GM12878 (cell line): ENCODE measurements at regions not wholly inside any gene's neighbourhood (a gene's known extent, or its start where the extent isn't known, plus 50 kb on each side); places are given as distances from the start of the nearest gene placed in this dataset.
A peak's percentile ranks its signal among the peaks of the same experiment; 100 is the strongest.

Source experiments
- BMI1 ChIP-seq: fragments of 450-650 bp; IDR thresholded peaks from 2 replicates; pipeline ENCODE4 v1.6.1; 2016; ENCODE audit warnings: mild to moderate bottlenecking, moderate library complexity, borderline replicate concordance
- CBFB ChIP-seq: IDR thresholded peaks from 2 replicates; pipeline ENCODE4 v1.6.1; 2016; ENCODE audit warnings: antibody characterized with exemption, low read depth
- CBX3 ChIP-seq: fragments of 200-600 bp; sonication (generic); IDR thresholded peaks from 2 replicates; pipeline ENCODE4 v1.6.1; 2016; ENCODE audit warnings: low read depth, borderline replicate concordance
- CHD2 ChIP-seq: IDR thresholded peaks from 2 replicates; pipeline ENCODE4 v1.6.1; 2011; ENCODE audit warnings: low read depth, low read length, improper control_type of control experiment, borderline replicate concordance
- EED ChIP-seq: sonication (generic); IDR thresholded peaks from 2 replicates; pipeline ENCODE4 v1.6.1; 2016; ENCODE audit warnings: antibody characterized with exemption, low read depth
- ETV6 ChIP-seq, 2 experiments: fragments of 450-650 bp in 1 of 2; IDR thresholded peaks in 1 of 2; conservative IDR thresholded peaks in 1 of 2; 2 replicates each; pipeline ENCODE4 v1.6.1; 2014; ENCODE audit warnings: antibody characterized with exemption in 1 of 2, borderline replicate concordance in 1 of 2, low read depth in 1 of 2, mild to moderate bottlenecking in 1 of 2, moderate library complexity in 1 of 2
- FOXK2 ChIP-seq: fragments of 450-650 bp; IDR thresholded peaks from 2 replicates; pipeline ENCODE4 v1.6.1; 2017; ENCODE audit warnings: mild to moderate bottlenecking, moderate library complexity
- HDGF ChIP-seq: fragments of 450-650 bp; IDR thresholded peaks from 2 replicates; pipeline ENCODE4 v1.6.1; 2016; ENCODE audit warnings: antibody characterized with exemption
- KDM1A ChIP-seq: fragments of 200-600 bp; sonication (generic); IDR thresholded peaks from 2 replicates; pipeline ENCODE4 v1.6.1; 2016; ENCODE audit warnings: borderline replicate concordance
- NR2C2 ChIP-seq: IDR thresholded peaks from 2 replicates; pipeline ENCODE4 v1.6.1; 2011; ENCODE audit warnings: borderline replicate concordance, low read depth; ENCODE audit not compliant: control insufficient read depth, insufficient read length
- SRF ChIP-seq, 2 experiments: IDR thresholded peaks; 2 replicates each; pipeline ENCODE4 v1.6.1; 2011; ENCODE audit warnings: low read depth in 2 of 2, low read length in 2 of 2, mild to moderate bottlenecking in 1 of 2, moderate library complexity in 1 of 2
- SUPT20H ChIP-seq: IDR thresholded peaks from 2 replicates; pipeline ENCODE4 v1.6.1; 2011; ENCODE audit warnings: low read depth, mild to moderate bottlenecking, low read length, moderate library complexity, borderline replicate concordance; ENCODE audit not compliant: control insufficient read depth
- TBL1XR1 ChIP-seq: IDR thresholded peaks from 2 replicates; pipeline ENCODE4 v1.6.1; 2012; ENCODE audit warnings: low read depth, low read length, improper control_type of control experiment
- TCF3 ChIP-seq: IDR thresholded peaks from 2 replicates; pipeline ENCODE4 v1.6.1; 2012; ENCODE audit warnings: low read depth, mild to moderate bottlenecking, low read length, borderline replicate concordance; ENCODE audit not compliant: insufficient read depth
- USF1 ChIP-seq: IDR thresholded peaks from 2 replicates; pipeline ENCODE4 v1.6.1; 2011; ENCODE audit warnings: borderline replicate concordance, low read depth, mild to moderate bottlenecking, moderate library complexity, mixed read lengths, low read length; ENCODE audit not compliant: insufficient read depth; ENCODE audit errors: extremely low read length
- YBX1 ChIP-seq: fragments of 450-650 bp; IDR thresholded peaks from 2 replicates; pipeline ENCODE4 v1.6.1; 2016; ENCODE audit warnings: antibody characterized with exemption
- ZNF687 ChIP-seq: fragments of 450-650 bp; IDR thresholded peaks from 2 replicates; pipeline ENCODE4 v1.6.1; 2017; ENCODE audit warnings: mild to moderate bottlenecking, moderate library complexity
- TF ChIP-seq, protein P1 (sequence below), 3 experiments: IDR thresholded peaks in 2 of 3; conservative IDR thresholded peaks in 1 of 3; 2 replicates each; pipeline ENCODE4 v1.5.1; 2011; ENCODE audit warnings: low read depth in 3 of 3, low read length in 3 of 3, mild to moderate bottlenecking in 3 of 3, control low read depth in 2 of 3, moderate library complexity in 2 of 3, inconsistent platforms in 1 of 3, mixed read lengths in 1 of 3; ENCODE audit not compliant: control insufficient read depth in 2 of 3, insufficient read depth in 1 of 3; ENCODE audit errors: extremely low read depth in 1 of 3
- TF ChIP-seq, protein P2 (sequence below): fragments of 450-650 bp; IDR thresholded peaks from 2 replicates; pipeline ENCODE4 v1.6.1; 2017; ENCODE audit warnings: low read depth, mild to moderate bottlenecking, moderate library complexity
- TF ChIP-seq, protein P3 (sequence below): IDR thresholded peaks from 2 replicates; pipeline ENCODE4 v1.6.1; 2011; ENCODE audit warnings: low read depth, low read length, improper control_type of control experiment, borderline replicate concordance

GRCh38 chr6:26196846-26197635 is 109.8 kb downstream of the HFE start (continued):
- TF ChIP-seq ZNF687 (peak; percentile 94), CBFB (peak; percentile 90; the same call in 1 of the 2 replicates), TCF3 (peak; percentile 97), HDGF (no peak), SRF (IDR thresholded peaks at IDR 0.05; ENCODE audit: low read depth in 2 of 2, low read length in 2 of 2) (no peak), FOXK2 (no peak; the same call in 1 of the 2 replicates), BMI1 (peak; percentile 23; the same call in 1 of the 2 replicates), YBX1 (no peak), CHD2 (peak; percentile 77), ETV6 (conservative IDR thresholded peaks at IDR 0.05 in 1 of 2, IDR thresholded peaks at IDR 0.05 in 1 of 2; ENCODE audit: borderline replicate concordance in 1 of 2, low read depth in 1 of 2) (no peak), CBX3 (no peak), EED (no peak), KDM1A (no peak), TBL1XR1 (no peak), NR2C2 (no peak), SUPT20H (no peak), USF1 (no peak)
- TF ChIP-seq, protein P1, sequence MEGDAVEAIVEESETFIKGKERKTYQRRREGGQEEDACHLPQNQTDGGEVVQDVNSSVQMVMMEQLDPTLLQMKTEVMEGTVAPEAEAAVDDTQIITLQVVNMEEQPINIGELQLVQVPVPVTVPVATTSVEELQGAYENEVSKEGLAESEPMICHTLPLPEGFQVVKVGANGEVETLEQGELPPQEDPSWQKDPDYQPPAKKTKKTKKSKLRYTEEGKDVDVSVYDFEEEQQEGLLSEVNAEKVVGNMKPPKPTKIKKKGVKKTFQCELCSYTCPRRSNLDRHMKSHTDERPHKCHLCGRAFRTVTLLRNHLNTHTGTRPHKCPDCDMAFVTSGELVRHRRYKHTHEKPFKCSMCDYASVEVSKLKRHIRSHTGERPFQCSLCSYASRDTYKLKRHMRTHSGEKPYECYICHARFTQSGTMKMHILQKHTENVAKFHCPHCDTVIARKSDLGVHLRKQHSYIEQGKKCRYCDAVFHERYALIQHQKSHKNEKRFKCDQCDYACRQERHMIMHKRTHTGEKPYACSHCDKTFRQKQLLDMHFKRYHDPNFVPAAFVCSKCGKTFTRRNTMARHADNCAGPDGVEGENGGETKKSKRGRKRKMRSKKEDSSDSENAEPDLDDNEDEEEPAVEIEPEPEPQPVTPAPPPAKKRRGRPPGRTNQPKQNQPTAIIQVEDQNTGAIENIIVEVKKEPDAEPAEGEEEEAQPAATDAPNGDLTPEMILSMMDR (IDR thresholded peaks at IDR 0.05 in 2 of 3, conservative IDR thresholded peaks at IDR 0.05 in 1 of 3; ENCODE audit: control insufficient read depth in 2 of 3, extremely low read depth in 1 of 3, insufficient read depth in 1 of 3, low read depth in 3 of 3, low read length in 3 of 3): no peak
- TF ChIP-seq, protein P2, sequence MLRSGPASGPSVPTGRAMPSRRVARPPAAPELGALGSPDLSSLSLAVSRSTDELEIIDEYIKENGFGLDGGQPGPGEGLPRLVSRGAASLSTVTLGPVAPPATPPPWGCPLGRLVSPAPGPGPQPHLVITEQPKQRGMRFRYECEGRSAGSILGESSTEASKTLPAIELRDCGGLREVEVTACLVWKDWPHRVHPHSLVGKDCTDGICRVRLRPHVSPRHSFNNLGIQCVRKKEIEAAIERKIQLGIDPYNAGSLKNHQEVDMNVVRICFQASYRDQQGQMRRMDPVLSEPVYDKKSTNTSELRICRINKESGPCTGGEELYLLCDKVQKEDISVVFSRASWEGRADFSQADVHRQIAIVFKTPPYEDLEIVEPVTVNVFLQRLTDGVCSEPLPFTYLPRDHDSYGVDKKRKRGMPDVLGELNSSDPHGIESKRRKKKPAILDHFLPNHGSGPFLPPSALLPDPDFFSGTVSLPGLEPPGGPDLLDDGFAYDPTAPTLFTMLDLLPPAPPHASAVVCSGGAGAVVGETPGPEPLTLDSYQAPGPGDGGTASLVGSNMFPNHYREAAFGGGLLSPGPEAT: peak; percentile 45; the same call in 1 of the 2 replicates
- TF ChIP-seq, protein P3, sequence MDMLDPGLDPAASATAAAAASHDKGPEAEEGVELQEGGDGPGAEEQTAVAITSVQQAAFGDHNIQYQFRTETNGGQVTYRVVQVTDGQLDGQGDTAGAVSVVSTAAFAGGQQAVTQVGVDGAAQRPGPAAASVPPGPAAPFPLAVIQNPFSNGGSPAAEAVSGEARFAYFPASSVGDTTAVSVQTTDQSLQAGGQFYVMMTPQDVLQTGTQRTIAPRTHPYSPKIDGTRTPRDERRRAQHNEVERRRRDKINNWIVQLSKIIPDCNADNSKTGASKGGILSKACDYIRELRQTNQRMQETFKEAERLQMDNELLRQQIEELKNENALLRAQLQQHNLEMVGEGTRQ: no peak
